Fibroblast of the aortic adventitia (primary cell): ENCODE measurements at regions not wholly inside any gene's neighbourhood (a gene's known extent, or its start where the extent isn't known, plus 50 kb on each side); places are given as distances from the start of the nearest gene placed in this dataset.
A peak's percentile ranks its signal among the peaks of the same experiment; 100 is the strongest.

Experiments used
- DNase-seq: peaks from one replicate; pipeline ENCODE4 v3.0.0-alpha.2; 2010; ENCODE audit warnings: low read depth
- H3K4me3 ChIP-seq: 2 replicates; pipeline ENCODE4 v1.5.1; 2011; ENCODE audit warnings: low read depth, mild to moderate bottlenecking, control low read depth, low read length, moderate library complexity
- CTCF ChIP-seq: IDR thresholded peaks from 2 replicates; pipeline ENCODE4 v1.5.1; 2011; ENCODE audit warnings: mild to moderate bottlenecking, low read length, control low read depth, inconsistent platforms; ENCODE audit not compliant: insufficient read depth

DNA sequence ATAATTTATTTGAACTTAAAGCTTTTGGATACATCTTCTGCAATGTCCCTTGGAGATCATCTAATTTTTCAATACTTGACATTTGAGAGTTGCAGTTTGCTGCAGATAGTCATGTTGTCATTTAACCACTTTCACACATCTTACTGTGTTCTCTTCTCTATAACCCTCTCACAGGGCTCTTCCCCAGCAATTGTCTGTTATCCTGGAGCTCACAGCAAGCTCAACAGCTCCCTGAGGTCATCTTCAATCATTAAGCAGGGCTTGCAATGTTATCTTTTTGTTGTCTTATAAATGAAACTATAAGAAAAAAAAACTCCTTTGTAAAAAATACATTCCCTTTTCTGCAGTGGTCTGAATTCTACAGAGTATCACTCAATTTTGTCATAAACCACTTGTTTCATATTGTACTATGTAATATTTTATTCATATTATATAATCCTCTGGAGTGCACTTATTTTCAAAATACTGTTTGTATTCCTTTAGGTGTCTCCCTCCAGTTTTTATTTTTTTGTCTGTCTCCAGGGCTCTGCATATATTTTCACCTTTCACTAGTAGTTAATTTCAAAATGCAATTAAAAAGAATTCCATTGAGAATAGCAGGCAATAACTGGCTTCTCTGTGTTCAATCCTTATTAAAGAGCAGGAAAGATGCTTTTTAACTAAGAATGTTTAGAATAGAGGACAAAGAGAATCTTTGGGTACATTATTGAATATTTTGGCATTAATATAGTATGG is 106.3 kb upstream of the ARSJ start:
- DNase-seq: no peak
- H3K4me3 ChIP-seq: no peak overlapping the region
- TF ChIP-seq CTCF: no peak

DNA sequence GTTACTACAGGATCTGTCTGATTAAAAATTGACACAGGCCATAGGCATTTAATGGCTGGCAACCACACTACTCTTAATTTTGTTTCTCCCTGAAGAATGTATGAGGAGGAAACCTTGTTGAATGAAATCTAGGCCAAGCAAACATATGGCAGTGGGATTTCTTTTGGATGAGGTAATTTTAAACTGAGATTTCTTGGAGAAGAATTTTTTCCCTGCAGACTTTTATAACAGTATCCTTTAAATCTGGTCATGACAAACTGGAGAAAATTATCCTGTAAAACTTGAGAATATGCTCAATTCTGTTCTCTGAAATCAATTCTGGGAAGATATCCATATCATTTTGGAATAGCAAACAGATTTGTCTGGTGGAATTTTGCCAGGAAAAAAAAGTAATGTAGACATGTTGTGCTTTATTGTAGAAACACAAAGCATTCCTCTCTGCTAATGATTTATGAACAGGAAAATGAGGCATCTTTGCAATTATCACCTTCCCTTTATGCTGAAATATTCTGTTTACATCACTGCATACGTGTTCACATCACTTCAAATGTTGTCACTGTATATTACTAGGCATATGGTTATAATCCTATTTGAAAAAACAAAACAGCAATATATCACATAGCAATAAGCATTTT is 108.3 kb upstream of the ARSJ start:
- no peak for TF ChIP-seq CTCF
- H3K4me3 ChIP-seq: no peak overlapping the region
- peak; percentile 83 for DNase-seq

GRCh38 chr4:114088481-114088880 is 109.0 kb upstream of the ARSJ start:
- no peak overlapping the region for H3K4me3 ChIP-seq
- no peak for TF ChIP-seq CTCF
- no peak for DNase-seq

DNA sequence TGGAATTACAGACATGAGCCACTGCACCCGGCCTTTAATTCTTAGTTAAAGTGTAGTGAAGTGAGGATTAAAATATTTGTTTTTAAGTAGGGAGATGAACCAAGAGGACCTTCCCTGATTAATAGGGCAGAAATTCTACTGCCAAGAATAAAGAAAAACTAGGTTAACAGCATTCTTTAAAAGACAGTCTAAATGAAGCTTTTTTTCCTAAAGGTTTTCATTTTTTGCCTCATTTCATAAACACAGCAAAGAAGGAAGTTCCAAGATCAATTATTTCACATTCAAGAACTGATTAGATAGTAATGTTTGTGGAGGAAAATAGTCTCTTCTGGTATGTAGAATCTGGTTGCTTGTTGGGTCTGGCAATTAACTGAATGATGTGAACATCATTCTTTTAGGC is 112.1 kb upstream of the ARSJ start:
- no peak for TF ChIP-seq CTCF
- no peak overlapping the region for H3K4me3 ChIP-seq
- no peak for DNase-seq

DNA sequence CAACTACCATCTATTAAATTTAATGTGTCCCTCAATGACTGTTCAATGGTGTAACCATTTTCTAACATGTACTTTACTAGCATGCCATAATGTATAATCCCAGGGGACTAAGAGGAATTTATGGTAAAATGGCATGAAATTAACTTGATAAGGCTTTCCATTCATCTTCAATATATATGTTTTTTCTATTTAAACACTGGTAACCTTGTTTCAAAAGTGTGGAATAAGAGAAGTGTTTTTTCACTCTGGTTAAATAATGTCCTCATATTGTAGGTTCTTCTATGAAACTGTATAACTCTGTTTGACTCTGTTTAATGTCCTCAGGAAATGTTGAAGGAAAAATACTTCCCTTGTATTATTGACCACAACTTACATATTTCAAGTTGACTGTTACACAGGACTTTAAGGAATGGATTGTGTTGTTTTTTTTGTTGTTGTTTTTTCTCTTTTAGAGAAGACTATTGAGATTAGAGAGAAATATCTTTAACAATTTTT is 113.8 kb upstream of the ARSJ start:
- no peak for TF ChIP-seq CTCF
- H3K4me3 ChIP-seq: no peak overlapping the region
- DNase-seq: no peak

GRCh38 chr4:114100288-114101031 is 121.0 kb upstream of the ARSJ start:
- no peak for DNase-seq
- TF ChIP-seq CTCF: no peak

More at GRCh38 chr4:114100288-114101031, 121.0 kb upstream of the ARSJ start:
- H3K4me3 ChIP-seq: no peak overlapping the region
